H9 (cell line): ENCODE measurements at regions not wholly inside any gene's neighbourhood (a gene's known extent, or its start where the extent isn't known, plus 50 kb on each side); places are given as distances from the start of the nearest gene placed in this dataset.

Experiments
- DNase-seq: peaks from one replicate; pipeline ENCODE4 v3.0.0-alpha.2; 2017
- H2AFZ ChIP-seq: one replicate; pipeline ENCODE4 v1.6.1; 2013; ENCODE audit warnings: mild to moderate bottlenecking, low read length, control low read depth, moderate library complexity
- H2AK5ac ChIP-seq: 2 replicates; pipeline ENCODE4 v1.6.1; 2013; ENCODE audit warnings: low read length, control low read depth, mixed read lengths; ENCODE audit not compliant: insufficient read length
- H2BK120ac ChIP-seq: one replicate; pipeline ENCODE4 v1.6.1; 2013; ENCODE audit warnings: low read depth, mild to moderate bottlenecking, low read length, control low read depth, inconsistent platforms; ENCODE audit not compliant: poor library complexity, severe bottlenecking
- H2BK12ac ChIP-seq: 2 replicates; pipeline ENCODE4 v1.6.1; 2013; ENCODE audit warnings: low read length, control low read depth, mixed read lengths, low read depth; ENCODE audit not compliant: insufficient read length
- H2BK15ac ChIP-seq: 2 replicates; pipeline ENCODE4 v1.6.1; 2013; ENCODE audit warnings: low read depth, low read length, control low read depth
- H2BK20ac ChIP-seq: one replicate; pipeline ENCODE4 v1.6.1; 2013; ENCODE audit warnings: low read depth, mild to moderate bottlenecking, low read length, control low read depth, inconsistent platforms; ENCODE audit not compliant: poor library complexity, severe bottlenecking
- H2BK5ac ChIP-seq: 2 replicates; pipeline ENCODE4 v1.6.1; 2013; ENCODE audit warnings: low read length, control low read depth, mixed read lengths; ENCODE audit not compliant: insufficient read length
- H3K14ac ChIP-seq: 2 replicates; pipeline ENCODE4 v1.6.1; 2013; ENCODE audit warnings: low read length, control low read depth; ENCODE audit not compliant: insufficient read depth
- H3K18ac ChIP-seq: 2 replicates; pipeline ENCODE4 v1.6.1; 2013; ENCODE audit warnings: low read depth, mild to moderate bottlenecking, mixed read lengths, low read length, control low read depth; ENCODE audit not compliant: insufficient read length
- H3K23ac ChIP-seq: 2 replicates; pipeline ENCODE4 v1.6.1; 2013; ENCODE audit warnings: low read length, control low read depth, mixed read lengths, low read depth; ENCODE audit not compliant: insufficient read length
- H3K23me2 ChIP-seq: 2 replicates; pipeline ENCODE4 v1.6.1; 2013; ENCODE audit warnings: low read depth, mild to moderate bottlenecking, mixed read lengths, low read length, control low read depth; ENCODE audit not compliant: insufficient read length, poor library complexity, severe bottlenecking
- H3K27ac ChIP-seq: 2 replicates; pipeline ENCODE4 v1.5.1; 2013; ENCODE audit warnings: low read length, control low read depth, mixed read lengths, low read depth; ENCODE audit not compliant: insufficient read length
- H3K27me3 ChIP-seq: 2 replicates; pipeline ENCODE4 v1.6.1; 2013; ENCODE audit warnings: low read length, control low read depth, inconsistent platforms; ENCODE audit not compliant: insufficient read depth
- H3K4ac ChIP-seq: 2 replicates; pipeline ENCODE4 v1.6.1; 2013; ENCODE audit warnings: low read depth, mild to moderate bottlenecking, control low read depth, inconsistent platforms, low read length, moderate library complexity
- H3K4me1 ChIP-seq: 2 replicates; pipeline ENCODE4 v1.6.1; 2013; ENCODE audit warnings: low read length, control low read depth, inconsistent platforms; ENCODE audit not compliant: insufficient read depth
- H3K4me2 ChIP-seq: 2 replicates; pipeline ENCODE4 v1.6.1; 2013; ENCODE audit warnings: low read length, control low read depth, mixed read lengths; ENCODE audit not compliant: insufficient read length, insufficient read depth
- H3K56ac ChIP-seq: 2 replicates; pipeline ENCODE4 v1.6.1; 2013; ENCODE audit warnings: low read depth, mild to moderate bottlenecking, mixed read lengths, low read length, control low read depth; ENCODE audit not compliant: insufficient read length
- H3K79me1 ChIP-seq: 2 replicates; pipeline ENCODE4 v1.6.1; 2013; ENCODE audit warnings: low read depth, mild to moderate bottlenecking, moderate library complexity, low read length, control low read depth, inconsistent platforms; ENCODE audit not compliant: insufficient read depth, poor library complexity, severe bottlenecking
- H3K79me2 ChIP-seq: 2 replicates; pipeline ENCODE4 v1.6.1; 2013; ENCODE audit warnings: low read length, control low read depth, inconsistent platforms; ENCODE audit not compliant: insufficient read depth
- H3K9ac ChIP-seq: 2 replicates; pipeline ENCODE4 v1.6.1; 2013; ENCODE audit warnings: low read length, control low read depth, mixed read lengths; ENCODE audit not compliant: insufficient read length; ENCODE audit errors: extremely low read depth
- H3K9me3 ChIP-seq: one replicate; pipeline ENCODE4 v1.6.1; 2013; ENCODE audit warnings: low read depth, low read length, inconsistent platforms; ENCODE audit not compliant: control insufficient read depth
- H3T11ph ChIP-seq: one replicate; pipeline ENCODE4 v1.6.1; 2013; ENCODE audit warnings: mild to moderate bottlenecking, low read length, control low read depth, inconsistent platforms
- H4K20me1 ChIP-seq: one replicate; pipeline ENCODE4 v1.6.1; 2013; ENCODE audit not compliant: control insufficient read depth, insufficient read length, insufficient read depth
- H4K5ac ChIP-seq: 2 replicates; pipeline ENCODE4 v1.6.1; 2013; ENCODE audit warnings: low read depth, mild to moderate bottlenecking, mixed read lengths, low read length, control low read depth; ENCODE audit not compliant: insufficient read length
- H4K8ac ChIP-seq: replicated peaks from 2 replicates; pipeline ENCODE4 v1.6.1; 2013; ENCODE audit warnings: low read length, control low read depth, mixed read lengths, low read depth; ENCODE audit not compliant: insufficient read length
- H4K91ac ChIP-seq: 2 replicates; pipeline ENCODE4 v1.6.1; 2013; ENCODE audit warnings: low read depth, mild to moderate bottlenecking, moderate library complexity, mixed read lengths, low read length, control low read depth; ENCODE audit not compliant: insufficient read length
- H3K27ac Mint-ChIP-seq, 3 experiments: 2 replicates in 2 of 3; 3 replicates in 1 of 3; pipeline ENCODE4 v1.8.0; 2020 to 2021; ENCODE audit warnings: mixed read lengths in 3 of 3, mild to moderate bottlenecking in 1 of 3, moderate library complexity in 1 of 3
- H3K27me3 Mint-ChIP-seq: 2 replicates; pipeline ENCODE4 v1.8.0; 2021; ENCODE audit warnings: low read depth, mild to moderate bottlenecking, moderate library complexity, mixed read lengths
- H3K36me3 Mint-ChIP-seq, 3 experiments: 2 replicates in 2 of 3; 3 replicates in 1 of 3; pipeline ENCODE4 v1.8.0; 2020 to 2021; ENCODE audit warnings: low read depth in 3 of 3, mixed read lengths in 3 of 3; ENCODE audit not compliant: insufficient read depth in 1 of 3
- H3K4me1 Mint-ChIP-seq, 2 experiments: 2 replicates each; pipeline ENCODE4 v1.8.0; 2020; ENCODE audit warnings: mixed read lengths in 2 of 2
- H3K4me3 Mint-ChIP-seq, 2 experiments: 2 replicates in 1 of 2; 3 replicates in 1 of 2; pipeline ENCODE4 v1.8.0; 2020 to 2021; ENCODE audit warnings: mild to moderate bottlenecking in 2 of 2, mixed read lengths in 2 of 2, moderate library complexity in 1 of 2
- H3K9me3 Mint-ChIP-seq, 2 experiments: 2 replicates in 1 of 2; 3 replicates in 1 of 2; pipeline ENCODE4 v1.8.0; 2020; ENCODE audit warnings: mild to moderate bottlenecking in 2 of 2, mixed read lengths in 2 of 2, moderate library complexity in 1 of 2
- WGBS: extraction: QIAGEN DNeasy Blood & Tissue Kit; methylation state at CpG from one replicate; pipeline ENCODE4 v1.1.7; 2013; ENCODE audit warnings: missing lambda C conversion rate, low lambda C conversion rate, mixed read lengths; ENCODE audit not compliant: insufficient read length; ENCODE audit errors: extremely low coverage; 5-methylcytosine and 5-hydroxymethylcytosine counted together
- TF ChIP-seq, protein P1 (sequence below): fragments of 200-600 bp; sonication (generic); conservative IDR thresholded peaks from 3 replicates; pipeline ENCODE4 v1.8.0; 2021; ENCODE audit warnings: antibody characterized with exemption, mild to moderate bottlenecking

DNA sequence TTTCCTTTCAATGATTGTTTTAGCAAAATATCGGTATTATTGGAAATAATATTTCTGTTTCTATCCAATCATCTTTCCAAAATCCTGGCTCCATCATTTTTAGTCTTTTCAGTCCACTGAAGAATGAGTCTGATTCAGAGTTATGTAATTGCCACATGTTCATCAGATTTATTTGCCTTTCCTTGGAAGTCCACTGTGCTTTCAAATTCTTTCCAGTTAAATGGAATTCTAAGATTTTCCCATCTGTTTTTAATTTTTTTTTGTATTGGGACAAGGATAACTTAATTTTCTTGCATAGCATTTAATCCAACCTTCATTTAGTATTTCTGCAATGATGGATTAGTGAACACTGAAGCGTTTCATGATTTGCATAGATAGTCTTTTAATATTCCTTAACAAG is 521.5 kb upstream of the NRXN1 start:
- Histone ChIP-seq H2BK5ac (no peak overlapping the region), H4K5ac (no peak overlapping the region), H3K56ac (no peak overlapping the region), H4K91ac (no peak overlapping the region), H3T11ph (no peak overlapping the region), H3K23me2 (no peaks in the 10 kb centered on the region), H2BK120ac (no peak overlapping the region), H3K9ac (no peak overlapping the region), H2BK12ac (no peak overlapping the region), H3K27ac (no peak overlapping the region), H3K79me1 (no peaks in the 10 kb centered on the region), H3K4me1 (no peaks in the 10 kb centered on the region), H2AK5ac (no peak overlapping the region), H3K27me3 (no peaks in the 10 kb centered on the region), H2AFZ (no peak overlapping the region), H3K79me2 (no peaks in the 10 kb centered on the region), H3K18ac (no peak overlapping the region), H2BK15ac (no peak overlapping the region), H3K4ac (no peak overlapping the region), H3K23ac (no peak overlapping the region), H2BK20ac (no peak overlapping the region), H3K4me2 (no peak overlapping the region), H4K8ac (no peak overlapping the region), H3K9me3 (no peaks in the 10 kb centered on the region), H3K14ac (no peak overlapping the region), H4K20me1 (no peaks in the 10 kb centered on the region)
- no peak overlapping the region for H3K4me3 Mint-ChIP-seq
- no peaks in the 10 kb centered on the region for H3K27me3 Mint-ChIP-seq
- H3K27ac Mint-ChIP-seq = no peak overlapping the region
- H3K9me3 Mint-ChIP-seq = peaks cover 3 to 9% of the 10 kb centered on the region in 2 experiments; a peak in 3 of 5 replicates
- no peaks in the 10 kb centered on the region for H3K4me1 Mint-ChIP-seq
- no peak for DNase-seq
- no CpG with 5 or more reads among the region's 2 CpGs for WGBS
- TF ChIP-seq, protein P1, sequence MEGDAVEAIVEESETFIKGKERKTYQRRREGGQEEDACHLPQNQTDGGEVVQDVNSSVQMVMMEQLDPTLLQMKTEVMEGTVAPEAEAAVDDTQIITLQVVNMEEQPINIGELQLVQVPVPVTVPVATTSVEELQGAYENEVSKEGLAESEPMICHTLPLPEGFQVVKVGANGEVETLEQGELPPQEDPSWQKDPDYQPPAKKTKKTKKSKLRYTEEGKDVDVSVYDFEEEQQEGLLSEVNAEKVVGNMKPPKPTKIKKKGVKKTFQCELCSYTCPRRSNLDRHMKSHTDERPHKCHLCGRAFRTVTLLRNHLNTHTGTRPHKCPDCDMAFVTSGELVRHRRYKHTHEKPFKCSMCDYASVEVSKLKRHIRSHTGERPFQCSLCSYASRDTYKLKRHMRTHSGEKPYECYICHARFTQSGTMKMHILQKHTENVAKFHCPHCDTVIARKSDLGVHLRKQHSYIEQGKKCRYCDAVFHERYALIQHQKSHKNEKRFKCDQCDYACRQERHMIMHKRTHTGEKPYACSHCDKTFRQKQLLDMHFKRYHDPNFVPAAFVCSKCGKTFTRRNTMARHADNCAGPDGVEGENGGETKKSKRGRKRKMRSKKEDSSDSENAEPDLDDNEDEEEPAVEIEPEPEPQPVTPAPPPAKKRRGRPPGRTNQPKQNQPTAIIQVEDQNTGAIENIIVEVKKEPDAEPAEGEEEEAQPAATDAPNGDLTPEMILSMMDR = no peak
- no peaks in the 10 kb centered on the region for H3K36me3 Mint-ChIP-seq
